ENCODE measurements at regions not wholly inside any gene's neighbourhood (a gene's known extent, or its start where the extent isn't known, plus 50 kb on each side); places are given as distances from the start of the nearest gene placed in this dataset.
A peak's percentile ranks its signal among the peaks of the same experiment; 100 is the strongest.

GRCh38 chr2:4338345-4338744 is 635.0 kb downstream of the DCDC2C start:
- Histone ChIP-seq H3K9me3 (ENCODE audit: insufficient read depth, low read depth, low read length) (peaks cover 15% of the 10 kb centered on the region), H3K9ac (ENCODE audit: low read depth, low read length) (no peak overlapping the region), H3K27me3 (ENCODE audit: insufficient read depth, low read length) (no peaks in the 10 kb centered on the region), H3K4me3 (ENCODE audit: low read length) (no peak overlapping the region), H3K27ac (ENCODE audit: low read depth, low read length) (no peak overlapping the region), H3K4me1 (ENCODE audit: insufficient read depth, low read length) (peaks cover 10% of the 10 kb centered on the region; the same call in 1 of the 2 replicates), H3K36me3 (ENCODE audit: insufficient read depth, low read length) (no peaks in the 10 kb centered on the region)

GRCh38 chr2:4340536-4340935 is 637.2 kb downstream of the DCDC2C start:
- Histone ChIP-seq H3K4me1 (ENCODE audit: insufficient read depth, low read length) (peaks cover 10% of the 10 kb centered on the region; the same call in 1 of the 2 replicates), H3K27ac (ENCODE audit: low read depth, low read length) (peak overlapping the region; percentile 58; the same call in 1 of the 2 replicates), H3K27me3 (ENCODE audit: insufficient read depth, low read length) (no peaks in the 10 kb centered on the region), H3K4me3 (ENCODE audit: low read length) (no peak overlapping the region), H3K9ac (ENCODE audit: low read depth, low read length) (no peak overlapping the region), H3K36me3 (ENCODE audit: insufficient read depth, low read length) (no peaks in the 10 kb centered on the region), H3K9me3 (ENCODE audit: insufficient read depth, low read depth, low read length) (peaks cover 15% of the 10 kb centered on the region)
- WGBS: 63% methylated on average over 1 of the region's 1 CpG

GRCh38 chr2:4346628-4347027 is 643.3 kb downstream of the DCDC2C start:
- no peak overlapping the region for H3K9ac ChIP-seq (ENCODE audit: low read depth, low read length)
- H3K9me3 ChIP-seq (ENCODE audit: insufficient read depth, low read depth, low read length): peaks cover 10% of the 10 kb centered on the region; the same call in 1 of the 2 replicates
- no peak overlapping the region for H3K27ac ChIP-seq (ENCODE audit: low read depth, low read length)
- H3K4me3 ChIP-seq (ENCODE audit: low read length): no peak overlapping the region
- H3K36me3 ChIP-seq (ENCODE audit: insufficient read depth, low read length): no peaks in the 10 kb centered on the region
- H3K4me1 ChIP-seq (ENCODE audit: insufficient read depth, low read length): no peaks in the 10 kb centered on the region
- WGBS: 89% methylated on average over 1 of the region's 1 CpG
- H3K27me3 ChIP-seq (ENCODE audit: insufficient read depth, low read length): no peaks in the 10 kb centered on the region

- Histone ChIP-seq H3K27ac (ENCODE audit: low read depth, low read length) (no peak overlapping the region), H3K4me3 (ENCODE audit: low read length) (no peak overlapping the region), H3K4me1 (ENCODE audit: insufficient read depth, low read length) (no peaks in the 10 kb centered on the region), H3K9me3 (ENCODE audit: insufficient read depth, low read depth, low read length) (0 out of 2 replicates have a peak, but pooled peaks cover 2% of the 10 kb centered on the region), H3K9ac (ENCODE audit: low read depth, low read length) (no peak overlapping the region), H3K27me3 (ENCODE audit: insufficient read depth, low read length) (no peaks in the 10 kb centered on the region), H3K36me3 (ENCODE audit: insufficient read depth, low read length) (no peaks in the 10 kb centered on the region)
- WGBS: 88% methylated on average over 3 of the region's 4 CpGs
These were observed 650.3 kb downstream of the DCDC2C start for GRCh38 chr2:4353668-4354067.

GRCh38 chr2:4354164-4354563 is 650.8 kb downstream of the DCDC2C start:
- Histone ChIP-seq H3K9ac (ENCODE audit: low read depth, low read length) (no peak overlapping the region), H3K27me3 (ENCODE audit: insufficient read depth, low read length) (no peaks in the 10 kb centered on the region), H3K4me3 (ENCODE audit: low read length) (no peak overlapping the region), H3K27ac (ENCODE audit: low read depth, low read length) (no peak overlapping the region), H3K4me1 (ENCODE audit: insufficient read depth, low read length) (no peaks in the 10 kb centered on the region), H3K36me3 (ENCODE audit: insufficient read depth, low read length) (no peaks in the 10 kb centered on the region), H3K9me3 (ENCODE audit: insufficient read depth, low read depth, low read length) (peaks cover 7% of the 10 kb centered on the region; the same call in 1 of the 2 replicates)
- no CpG with 5 or more reads among the region's 1 CpG for WGBS

GRCh38 chr2:4354678-4355077 is 651.3 kb downstream of the DCDC2C start:
- H3K9ac ChIP-seq (ENCODE audit: low read depth, low read length): no peak overlapping the region
- 80% methylated on average over 10 of the region's 10 CpGs for WGBS
- peaks cover 11% of the 10 kb centered on the region for H3K9me3 ChIP-seq (ENCODE audit: insufficient read depth, low read depth, low read length)
- H3K27me3 ChIP-seq (ENCODE audit: insufficient read depth, low read length): no peaks in the 10 kb centered on the region
- no peaks in the 10 kb centered on the region for H3K36me3 ChIP-seq (ENCODE audit: insufficient read depth, low read length)
- no peak overlapping the region for H3K27ac ChIP-seq (ENCODE audit: low read depth, low read length)
- no peak overlapping the region for H3K4me3 ChIP-seq (ENCODE audit: low read length)
- no peaks in the 10 kb centered on the region for H3K4me1 ChIP-seq (ENCODE audit: insufficient read depth, low read length)

GRCh38 chr2:4356109-4356508 is 652.7 kb downstream of the DCDC2C start:
- WGBS: 85% methylated on average over 2 of the region's 3 CpGs
- Histone ChIP-seq H3K36me3 (ENCODE audit: insufficient read depth, low read length) (no peaks in the 10 kb centered on the region), H3K27me3 (ENCODE audit: insufficient read depth, low read length) (no peaks in the 10 kb centered on the region), H3K4me3 (ENCODE audit: low read length) (no peak overlapping the region), H3K4me1 (ENCODE audit: insufficient read depth, low read length) (no peaks in the 10 kb centered on the region), H3K9me3 (ENCODE audit: insufficient read depth, low read depth, low read length) (peaks cover 20% of the 10 kb centered on the region), H3K27ac (ENCODE audit: low read depth, low read length) (no peak overlapping the region), H3K9ac (ENCODE audit: low read depth, low read length) (no peak overlapping the region)

GRCh38 chr2:4356541-4356940 is 653.2 kb downstream of the DCDC2C start:
- Histone ChIP-seq H3K36me3 (ENCODE audit: insufficient read depth, low read length) (no peaks in the 10 kb centered on the region), H3K4me1 (ENCODE audit: insufficient read depth, low read length) (no peaks in the 10 kb centered on the region), H3K27me3 (ENCODE audit: insufficient read depth, low read length) (no peaks in the 10 kb centered on the region), H3K9ac (ENCODE audit: low read depth, low read length) (no peak overlapping the region), H3K9me3 (ENCODE audit: insufficient read depth, low read depth, low read length) (peaks cover 20% of the 10 kb centered on the region), H3K4me3 (ENCODE audit: low read length) (no peak overlapping the region), H3K27ac (ENCODE audit: low read depth, low read length) (no peak overlapping the region)
- WGBS: no CpG with 5 or more reads among the region's 1 CpG

- WGBS: 97% methylated on average over 8 of the region's 8 CpGs
These were observed 653.7 kb downstream of the DCDC2C start for GRCh38 chr2:4357121-4357520.

GRCh38 chr2:4358837-4359236 is 655.5 kb downstream of the DCDC2C start:
- peaks cover 20% of the 10 kb centered on the region for H3K9me3 ChIP-seq (ENCODE audit: insufficient read depth, low read depth, low read length)
- no peaks in the 10 kb centered on the region for H3K36me3 ChIP-seq (ENCODE audit: insufficient read depth, low read length)
- H3K27ac ChIP-seq (ENCODE audit: low read depth, low read length): no peak overlapping the region
- no peaks in the 10 kb centered on the region for H3K4me1 ChIP-seq (ENCODE audit: insufficient read depth, low read length)
- WGBS: 88% methylated on average over 5 of the region's 5 CpGs
- no peaks in the 10 kb centered on the region for H3K27me3 ChIP-seq (ENCODE audit: insufficient read depth, low read length)
- H3K4me3 ChIP-seq (ENCODE audit: low read length): no peak overlapping the region
- no peak overlapping the region for H3K9ac ChIP-seq (ENCODE audit: low read depth, low read length)

More at GRCh38 chr2:4357121-4357520, 653.7 kb downstream of the DCDC2C start:
- Histone ChIP-seq H3K9ac (ENCODE audit: low read depth, low read length) (no peak overlapping the region), H3K4me1 (ENCODE audit: insufficient read depth, low read length) (no peaks in the 10 kb centered on the region), H3K9me3 (ENCODE audit: insufficient read depth, low read depth, low read length) (peaks cover 20% of the 10 kb centered on the region), H3K36me3 (ENCODE audit: insufficient read depth, low read length) (no peaks in the 10 kb centered on the region), H3K4me3 (ENCODE audit: low read length) (no peak overlapping the region), H3K27ac (ENCODE audit: low read depth, low read length) (no peak overlapping the region), H3K27me3 (ENCODE audit: insufficient read depth, low read length) (no peaks in the 10 kb centered on the region)

- Histone ChIP-seq H3K9me3 (ENCODE audit: insufficient read depth, low read depth, low read length) (peaks cover 15% of the 10 kb centered on the region), H3K27me3 (ENCODE audit: insufficient read depth, low read length) (no peaks in the 10 kb centered on the region)
- 97% methylated on average over 4 of the region's 4 CpGs for WGBS
These were observed 665.5 kb downstream of the DCDC2C start for GRCh38 chr2:4368907-4369306.

GRCh38 chr2:4369826-4370419 is 666.5 kb downstream of the DCDC2C start:
- Histone ChIP-seq H3K9ac (ENCODE audit: low read depth, low read length) (no peak overlapping the region), H3K4me3 (ENCODE audit: low read length) (no peak overlapping the region), H3K9me3 (ENCODE audit: insufficient read depth, low read depth, low read length) (peaks cover 15% of the 10 kb centered on the region), H3K36me3 (ENCODE audit: insufficient read depth, low read length) (no peaks in the 10 kb centered on the region), H3K27me3 (ENCODE audit: insufficient read depth, low read length) (no peaks in the 10 kb centered on the region), H3K27ac (ENCODE audit: low read depth, low read length) (no peak overlapping the region), H3K4me1 (ENCODE audit: insufficient read depth, low read length) (no peaks in the 10 kb centered on the region)
- WGBS: 95% methylated on average over 2 of the region's 3 CpGs

More at GRCh38 chr2:4368907-4369306, 665.5 kb downstream of the DCDC2C start:
- Histone ChIP-seq H3K36me3 (ENCODE audit: insufficient read depth, low read length) (no peaks in the 10 kb centered on the region), H3K27ac (ENCODE audit: low read depth, low read length) (no peak overlapping the region), H3K9ac (ENCODE audit: low read depth, low read length) (no peak overlapping the region), H3K4me3 (ENCODE audit: low read length) (no peak overlapping the region), H3K4me1 (ENCODE audit: insufficient read depth, low read length) (0 out of 2 replicates have a peak, but pooled peaks cover 3% of the 10 kb centered on the region)

Data from HUES64 (cell line).